H1 (cell line): ENCODE measurements at regions not wholly inside any gene's neighbourhood (a gene's known extent, or its start where the extent isn't known, plus 50 kb on each side); places are given as distances from the start of the nearest gene placed in this dataset.

Source experiments
- JUND ChIP-seq: IDR thresholded peaks from 2 replicates; pipeline ENCODE4 v1.6.1; 2011; ENCODE audit warnings: mild to moderate bottlenecking, improper control_type of control experiment, low read length
- TF ChIP-seq, protein P1 (sequence below): fragments of 300-600 bp; sonication (generic); IDR thresholded peaks from 2 replicates; pipeline ENCODE4 v1.7.1; 2012; ENCODE audit warnings: low read length, moderate library complexity, mild to moderate bottlenecking, inconsistent platforms; ENCODE audit not compliant: insufficient replicate concordance
- TF ChIP-seq, protein P2 (sequence below): IDR thresholded peaks from 2 replicates; pipeline ENCODE4 v1.6.1; 2011; ENCODE audit warnings: low read length, improper control_type of control experiment

DNA sequence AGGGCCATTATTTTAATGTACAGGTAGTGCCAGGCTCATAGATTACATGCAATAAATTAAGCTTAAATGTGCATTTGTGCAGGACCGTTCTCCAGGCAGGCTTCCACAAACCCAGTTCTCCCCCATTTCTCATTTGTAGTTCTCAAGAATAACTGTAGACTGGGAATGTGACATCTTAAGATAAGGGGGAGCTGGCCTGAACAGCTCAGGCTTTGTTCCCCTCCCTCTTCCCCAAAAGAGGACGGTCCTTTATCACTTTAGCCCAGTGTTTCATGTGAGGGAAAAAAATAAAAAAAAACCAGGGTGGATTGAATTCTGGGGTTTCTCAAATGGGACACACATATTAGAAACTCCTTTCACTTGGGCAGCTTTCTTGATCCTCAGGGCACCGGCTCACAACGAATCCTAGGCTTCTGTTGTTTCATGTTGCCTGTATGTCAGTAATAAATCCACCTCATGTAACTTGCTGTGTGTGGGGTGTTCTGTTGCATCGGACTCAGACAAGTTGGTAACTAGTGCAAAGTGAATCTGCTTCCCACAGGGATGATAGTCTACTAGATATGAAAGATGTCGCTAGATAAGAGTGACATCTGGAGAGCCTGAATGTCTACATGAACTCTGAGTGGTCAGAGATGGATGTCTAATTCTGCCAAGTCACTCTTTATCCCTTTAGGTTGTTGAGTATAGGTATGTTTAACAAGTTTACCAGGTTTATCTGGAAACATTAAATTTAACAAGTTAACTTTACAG lies 2030.6 kb upstream of the NUDT12 start (continued):
- TF ChIP-seq, protein P1, sequence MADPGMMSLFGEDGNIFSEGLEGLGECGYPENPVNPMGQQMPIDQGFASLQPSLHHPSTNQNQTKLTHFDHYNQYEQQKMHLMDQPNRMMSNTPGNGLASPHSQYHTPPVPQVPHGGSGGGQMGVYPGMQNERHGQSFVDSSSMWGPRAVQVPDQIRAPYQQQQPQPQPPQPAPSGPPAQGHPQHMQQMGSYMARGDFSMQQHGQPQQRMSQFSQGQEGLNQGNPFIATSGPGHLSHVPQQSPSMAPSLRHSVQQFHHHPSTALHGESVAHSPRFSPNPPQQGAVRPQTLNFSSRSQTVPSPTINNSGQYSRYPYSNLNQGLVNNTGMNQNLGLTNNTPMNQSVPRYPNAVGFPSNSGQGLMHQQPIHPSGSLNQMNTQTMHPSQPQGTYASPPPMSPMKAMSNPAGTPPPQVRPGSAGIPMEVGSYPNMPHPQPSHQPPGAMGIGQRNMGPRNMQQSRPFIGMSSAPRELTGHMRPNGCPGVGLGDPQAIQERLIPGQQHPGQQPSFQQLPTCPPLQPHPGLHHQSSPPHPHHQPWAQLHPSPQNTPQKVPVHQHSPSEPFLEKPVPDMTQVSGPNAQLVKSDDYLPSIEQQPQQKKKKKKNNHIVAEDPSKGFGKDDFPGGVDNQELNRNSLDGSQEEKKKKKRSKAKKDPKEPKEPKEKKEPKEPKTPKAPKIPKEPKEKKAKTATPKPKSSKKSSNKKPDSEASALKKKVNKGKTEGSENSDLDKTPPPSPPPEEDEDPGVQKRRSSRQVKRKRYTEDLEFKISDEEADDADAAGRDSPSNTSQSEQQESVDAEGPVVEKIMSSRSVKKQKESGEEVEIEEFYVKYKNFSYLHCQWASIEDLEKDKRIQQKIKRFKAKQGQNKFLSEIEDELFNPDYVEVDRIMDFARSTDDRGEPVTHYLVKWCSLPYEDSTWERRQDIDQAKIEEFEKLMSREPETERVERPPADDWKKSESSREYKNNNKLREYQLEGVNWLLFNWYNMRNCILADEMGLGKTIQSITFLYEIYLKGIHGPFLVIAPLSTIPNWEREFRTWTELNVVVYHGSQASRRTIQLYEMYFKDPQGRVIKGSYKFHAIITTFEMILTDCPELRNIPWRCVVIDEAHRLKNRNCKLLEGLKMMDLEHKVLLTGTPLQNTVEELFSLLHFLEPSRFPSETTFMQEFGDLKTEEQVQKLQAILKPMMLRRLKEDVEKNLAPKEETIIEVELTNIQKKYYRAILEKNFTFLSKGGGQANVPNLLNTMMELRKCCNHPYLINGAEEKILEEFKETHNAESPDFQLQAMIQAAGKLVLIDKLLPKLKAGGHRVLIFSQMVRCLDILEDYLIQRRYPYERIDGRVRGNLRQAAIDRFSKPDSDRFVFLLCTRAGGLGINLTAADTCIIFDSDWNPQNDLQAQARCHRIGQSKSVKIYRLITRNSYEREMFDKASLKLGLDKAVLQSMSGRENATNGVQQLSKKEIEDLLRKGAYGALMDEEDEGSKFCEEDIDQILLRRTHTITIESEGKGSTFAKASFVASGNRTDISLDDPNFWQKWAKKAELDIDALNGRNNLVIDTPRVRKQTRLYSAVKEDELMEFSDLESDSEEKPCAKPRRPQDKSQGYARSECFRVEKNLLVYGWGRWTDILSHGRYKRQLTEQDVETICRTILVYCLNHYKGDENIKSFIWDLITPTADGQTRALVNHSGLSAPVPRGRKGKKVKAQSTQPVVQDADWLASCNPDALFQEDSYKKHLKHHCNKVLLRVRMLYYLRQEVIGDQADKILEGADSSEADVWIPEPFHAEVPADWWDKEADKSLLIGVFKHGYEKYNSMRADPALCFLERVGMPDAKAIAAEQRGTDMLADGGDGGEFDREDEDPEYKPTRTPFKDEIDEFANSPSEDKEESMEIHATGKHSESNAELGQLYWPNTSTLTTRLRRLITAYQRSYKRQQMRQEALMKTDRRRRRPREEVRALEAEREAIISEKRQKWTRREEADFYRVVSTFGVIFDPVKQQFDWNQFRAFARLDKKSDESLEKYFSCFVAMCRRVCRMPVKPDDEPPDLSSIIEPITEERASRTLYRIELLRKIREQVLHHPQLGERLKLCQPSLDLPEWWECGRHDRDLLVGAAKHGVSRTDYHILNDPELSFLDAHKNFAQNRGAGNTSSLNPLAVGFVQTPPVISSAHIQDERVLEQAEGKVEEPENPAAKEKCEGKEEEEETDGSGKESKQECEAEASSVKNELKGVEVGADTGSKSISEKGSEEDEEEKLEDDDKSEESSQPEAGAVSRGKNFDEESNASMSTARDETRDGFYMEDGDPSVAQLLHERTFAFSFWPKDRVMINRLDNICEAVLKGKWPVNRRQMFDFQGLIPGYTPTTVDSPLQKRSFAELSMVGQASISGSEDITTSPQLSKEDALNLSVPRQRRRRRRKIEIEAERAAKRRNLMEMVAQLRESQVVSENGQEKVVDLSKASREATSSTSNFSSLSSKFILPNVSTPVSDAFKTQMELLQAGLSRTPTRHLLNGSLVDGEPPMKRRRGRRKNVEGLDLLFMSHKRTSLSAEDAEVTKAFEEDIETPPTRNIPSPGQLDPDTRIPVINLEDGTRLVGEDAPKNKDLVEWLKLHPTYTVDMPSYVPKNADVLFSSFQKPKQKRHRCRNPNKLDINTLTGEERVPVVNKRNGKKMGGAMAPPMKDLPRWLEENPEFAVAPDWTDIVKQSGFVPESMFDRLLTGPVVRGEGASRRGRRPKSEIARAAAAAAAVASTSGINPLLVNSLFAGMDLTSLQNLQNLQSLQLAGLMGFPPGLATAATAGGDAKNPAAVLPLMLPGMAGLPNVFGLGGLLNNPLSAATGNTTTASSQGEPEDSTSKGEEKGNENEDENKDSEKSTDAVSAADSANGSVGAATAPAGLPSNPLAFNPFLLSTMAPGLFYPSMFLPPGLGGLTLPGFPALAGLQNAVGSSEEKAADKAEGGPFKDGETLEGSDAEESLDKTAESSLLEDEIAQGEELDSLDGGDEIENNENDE, result no peak
- TF ChIP-seq JUND, result no peak
- TF ChIP-seq, protein P2, sequence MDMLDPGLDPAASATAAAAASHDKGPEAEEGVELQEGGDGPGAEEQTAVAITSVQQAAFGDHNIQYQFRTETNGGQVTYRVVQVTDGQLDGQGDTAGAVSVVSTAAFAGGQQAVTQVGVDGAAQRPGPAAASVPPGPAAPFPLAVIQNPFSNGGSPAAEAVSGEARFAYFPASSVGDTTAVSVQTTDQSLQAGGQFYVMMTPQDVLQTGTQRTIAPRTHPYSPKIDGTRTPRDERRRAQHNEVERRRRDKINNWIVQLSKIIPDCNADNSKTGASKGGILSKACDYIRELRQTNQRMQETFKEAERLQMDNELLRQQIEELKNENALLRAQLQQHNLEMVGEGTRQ, result no peak
